ENCODE measurements at regions not wholly inside any gene's neighbourhood (a gene's known extent, or its start where the extent isn't known, plus 50 kb on each side); places are given as distances from the start of the nearest gene placed in this dataset.
A peak's percentile ranks its signal among the peaks of the same experiment; 100 is the strongest.
"Not testable (repeated sequence)": the region's sequence is repeated elsewhere in the genome, so short reads cannot be mapped to it uniquely, and the experiment has no call there.

- H3K4me1 ChIP-seq (replicated peaks in 1 of 2); H3K4me3 ChIP-seq; H3K27ac ChIP-seq; in situ Hi-C loops (cut with MboI; ENCODE audit: low pct_unique_long_range_greater_than_20kb in 2 of 9, low sequenced_read_pairs in 9 of 9, unreplicated experiment in 9 of 9); ATAC-seq (replicated peaks in 6 of 8): not testable (repeated sequence)
- WGBS, 10 experiments = 80 to 100% (median 95%) methylated on average over 1 to 18 of the region's 51 CpGs; no CpG with 5 or more reads in 7 of the 10 experiments
Observed at GRCh38 chr4:18159117-18159912, 137.8 kb upstream of the LCORL start.

GRCh38 chr4:18155067-18156041, 133.8 kb upstream of the LCORL start:
- ATAC-seq (replicated peaks in 6 of 8) = no peak
- 0 to 100% (median 72%) methylated on average over 1 to 2 of the region's 2 CpGs; no CpG with 5 or more reads in 1 of the 10 experiments for WGBS, 10 experiments

GRCh38 chr4:18138076-18138665, 116.6 kb upstream of the LCORL start:
- in situ Hi-C loops (cut with MboI; ENCODE audit: low pct_unique_long_range_greater_than_20kb in 2 of 9, low sequenced_read_pairs in 9 of 9, unreplicated experiment in 9 of 9) = no loop called here
- 0 to 96% (median 64%) methylated on average over 1 to 8 of the region's 9 CpGs for WGBS, 10 experiments
- ATAC-seq (replicated peaks in 6 of 8) = no peak
- H3K4me1 ChIP-seq (replicated peaks in 1 of 2) = no peaks in the 10 kb centered on the region
- H3K27ac ChIP-seq = no peak overlapping the region
- H3K4me3 ChIP-seq = no peak overlapping the region

More at GRCh38 chr4:18155067-18156041, 133.8 kb upstream of the LCORL start:
- Histone ChIP-seq H3K27ac (no peak overlapping the region), H3K4me3 (no peak overlapping the region), H3K4me1 (replicated peaks in 1 of 2) (no peaks in the 10 kb centered on the region)
- in situ Hi-C loops (cut with MboI; ENCODE audit: low pct_unique_long_range_greater_than_20kb in 2 of 9, low sequenced_read_pairs in 9 of 9, unreplicated experiment in 9 of 9) = no loop called here

- H3K27ac ChIP-seq = no peak overlapping the region
- no peaks in the 10 kb centered on the region for H3K4me1 ChIP-seq (replicated peaks in 1 of 2)
- H3K4me3 ChIP-seq = no peak overlapping the region
- in situ Hi-C loops (cut with MboI; ENCODE audit: low pct_unique_long_range_greater_than_20kb in 2 of 9, low sequenced_read_pairs in 9 of 9, unreplicated experiment in 9 of 9) = no loop called here
- ATAC-seq (replicated peaks in 6 of 8) = no peak
Observed at GRCh38 chr4:18134111-18134510, 112.6 kb upstream of the LCORL start.

GRCh38 chr4:18130256-18130655, 108.7 kb upstream of the LCORL start:
- WGBS, 10 experiments = 25 to 100% (median 73%) methylated on average over 1 to 3 of the region's 3 CpGs
- in situ Hi-C loops (cut with MboI; ENCODE audit: low pct_unique_long_range_greater_than_20kb in 2 of 9, low sequenced_read_pairs in 9 of 9, unreplicated experiment in 9 of 9) = no loop called here

GRCh38 chr4:18128241-18128640, 106.7 kb upstream of the LCORL start:
- H3K4me3 ChIP-seq = no peak overlapping the region
- H3K4me1 ChIP-seq (replicated peaks in 1 of 2) = no peaks in the 10 kb centered on the region
- H3K27ac ChIP-seq = no peak overlapping the region
- ATAC-seq (replicated peaks in 6 of 8) = no peak
- in situ Hi-C loops (cut with MboI; ENCODE audit: low pct_unique_long_range_greater_than_20kb in 2 of 9, low sequenced_read_pairs in 9 of 9, unreplicated experiment in 9 of 9) = no loop called here

More at GRCh38 chr4:18130256-18130655, 108.7 kb upstream of the LCORL start:
- Histone ChIP-seq H3K27ac (no peak overlapping the region), H3K4me1 (replicated peaks in 1 of 2) (no peaks in the 10 kb centered on the region), H3K4me3 (no peak overlapping the region)
- ATAC-seq (replicated peaks in 6 of 8) = no peak

GRCh38 chr4:18127030-18127429, 105.5 kb upstream of the LCORL start:
- Histone ChIP-seq H3K27ac (no peak overlapping the region), H3K4me3 (no peak overlapping the region), H3K4me1 (replicated peaks in 1 of 2) (no peaks in the 10 kb centered on the region)
- in situ Hi-C loops (cut with MboI; ENCODE audit: low pct_unique_long_range_greater_than_20kb in 2 of 9, low sequenced_read_pairs in 9 of 9, unreplicated experiment in 9 of 9) = no loop called here
- 0 to 100% (median 38%) methylated on average over 1 to 3 of the region's 3 CpGs for WGBS, 10 experiments
- ATAC-seq (replicated peaks in 6 of 8) = no peak

- ATAC-seq (replicated peaks in 6 of 8) = no peak
- Histone ChIP-seq H3K27ac (no peak overlapping the region), H3K4me1 (replicated peaks in 1 of 2) (no peaks in the 10 kb centered on the region), H3K4me3 (no peak overlapping the region)
- WGBS, 10 experiments = 17 to 100% (median 92%) methylated on average over 1 to 2 of the region's 2 CpGs
- in situ Hi-C loops (cut with MboI; ENCODE audit: low pct_unique_long_range_greater_than_20kb in 2 of 9, low sequenced_read_pairs in 9 of 9, unreplicated experiment in 9 of 9) = no loop called here
Observed at GRCh38 chr4:18113710-18114331, 92.3 kb upstream of the LCORL start.

- peak in 1 of 8 experiments; percentile 59 for ATAC-seq (replicated peaks in 6 of 8)
- WGBS, 10 experiments = 0 to 100% (median 62%) methylated on average over 1 to 4 of the region's 4 CpGs; no CpG with 5 or more reads in 1 of the 10 experiments
- no peaks in the 10 kb centered on the region for H3K4me1 ChIP-seq (replicated peaks in 1 of 2)
- in situ Hi-C loops (cut with MboI; ENCODE audit: low pct_unique_long_range_greater_than_20kb in 2 of 9, low sequenced_read_pairs in 9 of 9, unreplicated experiment in 9 of 9) = no loop called here
- no peak overlapping the region for H3K27ac ChIP-seq
- H3K4me3 ChIP-seq = no peak overlapping the region
Observed at GRCh38 chr4:18111081-18111480, 89.5 kb upstream of the LCORL start.

GRCh38 chr4:18110099-18110498, 88.5 kb upstream of the LCORL start:
- 0 to 100% (median 81%) methylated on average over 1 to 6 of the region's 6 CpGs for WGBS, 10 experiments

GRCh38 chr4:18109676-18110075, 88.1 kb upstream of the LCORL start:
- WGBS, 10 experiments = 0 to 94% (median 80%) methylated on average over 1 to 3 of the region's 3 CpGs; no CpG with 5 or more reads in 1 of the 10 experiments
- Histone ChIP-seq H3K4me1 (replicated peaks in 1 of 2) (no peaks in the 10 kb centered on the region), H3K27ac (no peak overlapping the region), H3K4me3 (no peak overlapping the region)
- in situ Hi-C loops (cut with MboI; ENCODE audit: low pct_unique_long_range_greater_than_20kb in 2 of 9, low sequenced_read_pairs in 9 of 9, unreplicated experiment in 9 of 9) = no loop called here
- ATAC-seq (replicated peaks in 6 of 8) = no peak

More at GRCh38 chr4:18110099-18110498, 88.5 kb upstream of the LCORL start:
- in situ Hi-C loops (cut with MboI; ENCODE audit: low pct_unique_long_range_greater_than_20kb in 2 of 9, low sequenced_read_pairs in 9 of 9, unreplicated experiment in 9 of 9) = no loop called here
- ATAC-seq (replicated peaks in 6 of 8) = peak in 1 of 8 experiments; percentile 29
- H3K4me1 ChIP-seq (replicated peaks in 1 of 2) = no peaks in the 10 kb centered on the region
- no peak overlapping the region for H3K27ac ChIP-seq
- H3K4me3 ChIP-seq = no peak overlapping the region

- H3K27ac ChIP-seq; ATAC-seq (replicated peaks in 6 of 8); H3K4me3 ChIP-seq; in situ Hi-C loops (cut with MboI; ENCODE audit: low pct_unique_long_range_greater_than_20kb in 2 of 9, low sequenced_read_pairs in 9 of 9, unreplicated experiment in 9 of 9); H3K4me1 ChIP-seq (replicated peaks in 1 of 2): not testable (repeated sequence)
- 6 to 92% (median 80%) methylated on average over 1 to 4 of the region's 4 CpGs for WGBS, 10 experiments
Observed at GRCh38 chr4:18107848-18108528, 86.4 kb upstream of the LCORL start.

All from motor neuron (in vitro differentiated cells).